GM21447 (cell line): ENCODE measurements at regions not wholly inside any gene's neighbourhood (a gene's known extent, or its start where the extent isn't known, plus 50 kb on each side); places are given as distances from the start of the nearest gene placed in this dataset.

Source experiments
- ATAC-seq: cut with Tn5 transposase; IDR thresholded peaks from one replicate; pipeline ENCODE4 v1.9.1; 2021; ENCODE audit not compliant: unreplicated experiment

- ATAC-seq: no peak
Measured at GRCh38 chr2:114384441-114384840, 58.0 kb upstream of the DPP10 start.

GRCh38 chr2:114389021-114389420, 53.4 kb upstream of the DPP10 start:
- no peak for ATAC-seq
